Fibroblast of skin of right biceps (primary cell): ENCODE measurements at regions not wholly inside any gene's neighbourhood (a gene's known extent, or its start where the extent isn't known, plus 50 kb on each side); places are given as distances from the start of the nearest gene placed in this dataset.
A peak's percentile ranks its signal among the peaks of the same experiment; 100 is the strongest.
"Not testable (repeated sequence)": the region's sequence is repeated elsewhere in the genome, so short reads cannot be mapped to it uniquely, and the experiment has no call there.

Source experiments
- DNase-seq: peaks from one replicate; pipeline ENCODE4 v3.0.0-alpha.2; 2013

GRCh38 chr5:131001507-131001906, 163.5 kb downstream of the HINT1 start:
- DNase-seq = no peak

- no peak for DNase-seq
Observed at GRCh38 chr5:131000289-131000688, 164.8 kb downstream of the HINT1 start.

GRCh38 chr5:130996720-130997119, 168.3 kb downstream of the HINT1 start:
- not testable (repeated sequence) for DNase-seq

- no peak for DNase-seq
Observed at GRCh38 chr5:130995851-130996250, 169.2 kb downstream of the HINT1 start.

- no peak for DNase-seq
Observed at GRCh38 chr5:130995254-130995515, 169.9 kb downstream of the HINT1 start.

- DNase-seq = no peak
Observed at GRCh38 chr5:130994496-130995253, 170.4 kb downstream of the HINT1 start.

GRCh38 chr5:130992621-130993020, 172.4 kb downstream of the HINT1 start:
- DNase-seq = peak; percentile 44

GRCh38 chr5:130992095-130992494, 173.0 kb downstream of the HINT1 start:
- DNase-seq = peak; percentile 94

- no peak for DNase-seq
Observed at GRCh38 chr5:130985776-130986175, 179.3 kb downstream of the HINT1 start.

- DNase-seq = no peak
Observed at GRCh38 chr5:130981663-130982062, 183.4 kb downstream of the HINT1 start.

GRCh38 chr5:130978475-130978874, 186.6 kb downstream of the HINT1 start:
- DNase-seq = peak; percentile 68

- DNase-seq = no peak
Observed at GRCh38 chr5:130976493-130976892, 188.6 kb downstream of the HINT1 start.

GRCh38 chr5:130975847-130976246, 189.2 kb downstream of the HINT1 start:
- no peak for DNase-seq

- DNase-seq = no peak
Observed at GRCh38 chr5:130975299-130975698, 189.8 kb downstream of the HINT1 start.

- no peak for DNase-seq
Observed at GRCh38 chr5:130974021-130974683, 190.9 kb downstream of the HINT1 start.

- DNase-seq = no peak
Observed at GRCh38 chr5:130966990-130967525, 198.0 kb downstream of the HINT1 start.

- DNase-seq = no peak
Observed at GRCh38 chr5:130965920-130966319, 199.1 kb downstream of the HINT1 start.

GRCh38 chr5:130965360-130965759, 199.7 kb downstream of the HINT1 start:
- DNase-seq = no peak

- peak; percentile 71 for DNase-seq
Observed at GRCh38 chr5:130964231-130965202, 200.5 kb downstream of the HINT1 start.

- peak; percentile 55 for DNase-seq
Observed at GRCh38 chr5:130963798-130964197, 201.3 kb downstream of the HINT1 start.

- no peak for DNase-seq
Observed at GRCh38 chr5:130957151-130957550, 207.9 kb downstream of the HINT1 start.

- DNase-seq = peak; percentile 20
Observed at GRCh38 chr5:130955041-130955440, 210.0 kb downstream of the HINT1 start.

- no peak for DNase-seq
Observed at GRCh38 chr5:130954336-130954735, 210.7 kb downstream of the HINT1 start.
